ENCODE measurements at regions not wholly inside any gene's neighbourhood (a gene's known extent, or its start where the extent isn't known, plus 50 kb on each side); places are given as distances from the start of the nearest gene placed in this dataset.

GRCh38 chr2:37869304-37869703 lies 55.8 kb upstream of the RMDN2 start:
- no peak for TF ChIP-seq POLR2A (IDR thresholded peaks at IDR 0.05)
- no peak for TF ChIP-seq CTCF (IDR thresholded peaks at IDR 0.05)
- no peak for TF ChIP-seq EP300 (IDR thresholded peaks at IDR 0.05)
